C4-2B (cell line): ENCODE measurements at regions not wholly inside any gene's neighbourhood (a gene's known extent, or its start where the extent isn't known, plus 50 kb on each side); places are given as distances from the start of the nearest gene placed in this dataset.

Experiments
- ZFX ChIP-seq: fragments of 450-650 bp; IDR thresholded peaks from 2 replicates; pipeline ENCODE4 v1.6.1; 2017
- TF ChIP-seq, protein P1 (sequence below): fragments of 450-650 bp; conservative IDR thresholded peaks from 2 replicates; pipeline ENCODE4 v1.5.1; 2017; ENCODE audit warnings: mild to moderate bottlenecking

DNA sequence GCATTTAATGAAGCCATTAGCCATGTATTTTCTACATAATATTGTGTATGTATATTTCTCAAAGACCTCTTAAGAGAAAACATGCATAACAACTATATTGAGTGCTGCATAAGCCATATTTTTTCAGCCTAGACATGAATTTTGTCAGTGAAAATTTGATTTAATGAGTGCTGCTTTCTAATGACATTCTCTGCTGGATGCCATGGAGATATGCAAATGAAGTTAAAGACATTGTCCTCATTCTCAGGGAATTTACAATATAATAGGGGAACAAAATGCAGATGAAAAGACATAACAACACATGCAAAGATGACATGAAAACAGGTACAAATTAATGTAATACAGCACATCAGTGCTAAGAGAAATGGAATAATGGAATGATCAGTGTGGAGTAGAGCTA is 118.7 kb downstream of the ATOH1 start:
- TF ChIP-seq, protein P1, sequence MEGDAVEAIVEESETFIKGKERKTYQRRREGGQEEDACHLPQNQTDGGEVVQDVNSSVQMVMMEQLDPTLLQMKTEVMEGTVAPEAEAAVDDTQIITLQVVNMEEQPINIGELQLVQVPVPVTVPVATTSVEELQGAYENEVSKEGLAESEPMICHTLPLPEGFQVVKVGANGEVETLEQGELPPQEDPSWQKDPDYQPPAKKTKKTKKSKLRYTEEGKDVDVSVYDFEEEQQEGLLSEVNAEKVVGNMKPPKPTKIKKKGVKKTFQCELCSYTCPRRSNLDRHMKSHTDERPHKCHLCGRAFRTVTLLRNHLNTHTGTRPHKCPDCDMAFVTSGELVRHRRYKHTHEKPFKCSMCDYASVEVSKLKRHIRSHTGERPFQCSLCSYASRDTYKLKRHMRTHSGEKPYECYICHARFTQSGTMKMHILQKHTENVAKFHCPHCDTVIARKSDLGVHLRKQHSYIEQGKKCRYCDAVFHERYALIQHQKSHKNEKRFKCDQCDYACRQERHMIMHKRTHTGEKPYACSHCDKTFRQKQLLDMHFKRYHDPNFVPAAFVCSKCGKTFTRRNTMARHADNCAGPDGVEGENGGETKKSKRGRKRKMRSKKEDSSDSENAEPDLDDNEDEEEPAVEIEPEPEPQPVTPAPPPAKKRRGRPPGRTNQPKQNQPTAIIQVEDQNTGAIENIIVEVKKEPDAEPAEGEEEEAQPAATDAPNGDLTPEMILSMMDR = no peak
- no peak for TF ChIP-seq ZFX
